ENCODE measurements at regions not wholly inside any gene's neighbourhood (a gene's known extent, or its start where the extent isn't known, plus 50 kb on each side); places are given as distances from the start of the nearest gene placed in this dataset.

DNA sequence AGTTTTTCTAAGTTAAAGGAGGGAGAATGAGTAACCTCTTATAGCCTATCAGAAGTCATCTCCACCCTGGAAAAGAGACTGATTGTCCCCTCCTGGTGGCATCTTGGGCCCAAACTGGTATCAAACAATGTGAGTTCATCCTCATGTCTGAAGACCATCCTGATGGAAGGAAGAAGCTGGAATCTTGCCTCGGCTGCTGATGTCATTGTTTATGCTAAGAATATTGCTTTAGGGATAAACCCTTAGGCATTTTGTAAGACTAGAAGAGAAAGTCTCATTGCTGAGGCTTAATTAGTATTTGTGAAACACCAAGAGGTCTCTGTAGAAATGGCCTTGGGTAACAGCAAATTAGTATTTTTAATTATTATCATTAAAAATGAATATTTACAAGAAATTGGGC lies 65.7 kb upstream of the KCNN2 start:
- DNase-seq = no peak

DNA sequence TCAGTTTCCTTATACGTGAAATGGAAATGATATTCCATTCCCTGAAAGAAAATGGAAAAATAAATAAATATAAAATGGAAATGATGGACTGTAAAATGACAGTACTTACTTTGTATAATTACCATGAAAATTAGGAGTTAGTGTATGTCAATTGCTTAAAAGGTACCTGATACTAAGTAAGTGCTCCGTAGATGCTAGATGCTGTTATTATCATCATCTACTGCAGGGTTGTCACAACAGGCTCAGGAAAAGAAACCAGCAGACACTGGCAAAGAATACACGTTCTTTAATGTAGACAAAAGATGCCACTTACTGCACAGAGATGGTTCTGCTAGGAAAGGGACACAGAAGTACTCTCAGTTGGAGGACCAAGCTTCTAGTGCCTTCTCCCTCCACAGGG lies 64.0 kb upstream of the KCNN2 start:
- DNase-seq = no peak

DNA sequence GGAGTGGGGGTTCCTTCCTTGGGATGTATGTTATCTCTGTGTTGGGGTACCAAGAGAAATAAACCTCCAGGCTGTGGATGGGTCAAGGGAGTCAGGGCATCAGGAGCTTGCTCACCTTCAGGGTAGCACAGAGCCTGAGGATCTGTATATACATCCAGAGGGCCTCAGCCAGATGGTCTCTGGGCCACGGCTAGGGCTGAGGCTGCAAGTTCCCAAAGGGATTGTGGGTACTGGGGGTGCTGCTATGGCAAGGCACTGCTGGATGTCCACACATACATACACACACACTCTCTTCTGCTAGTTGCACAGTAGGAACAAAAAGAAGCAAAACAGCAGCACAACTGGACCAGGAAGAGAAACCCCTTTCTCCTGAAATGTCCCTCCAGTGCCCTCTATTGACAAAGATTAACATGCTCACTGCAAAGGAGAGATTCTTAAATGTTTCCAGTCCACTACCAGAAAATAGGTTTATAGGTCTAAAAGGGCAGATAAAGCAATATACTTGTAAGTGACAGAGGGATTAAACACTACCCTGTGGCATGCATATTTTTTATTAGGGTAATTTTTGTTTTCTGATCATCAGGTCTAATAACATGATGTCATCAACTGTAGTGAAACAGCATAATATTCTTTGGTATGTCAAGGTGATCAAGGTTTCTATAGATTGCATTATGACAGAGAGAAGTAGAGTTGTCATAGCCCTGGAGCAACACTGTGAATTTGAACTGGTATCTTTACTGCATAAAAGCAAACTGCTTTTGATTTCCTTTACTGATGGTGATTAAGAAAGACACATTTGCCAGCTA lies 56.3 kb upstream of the KCNN2 start:
- DNase-seq = no peak

DNA sequence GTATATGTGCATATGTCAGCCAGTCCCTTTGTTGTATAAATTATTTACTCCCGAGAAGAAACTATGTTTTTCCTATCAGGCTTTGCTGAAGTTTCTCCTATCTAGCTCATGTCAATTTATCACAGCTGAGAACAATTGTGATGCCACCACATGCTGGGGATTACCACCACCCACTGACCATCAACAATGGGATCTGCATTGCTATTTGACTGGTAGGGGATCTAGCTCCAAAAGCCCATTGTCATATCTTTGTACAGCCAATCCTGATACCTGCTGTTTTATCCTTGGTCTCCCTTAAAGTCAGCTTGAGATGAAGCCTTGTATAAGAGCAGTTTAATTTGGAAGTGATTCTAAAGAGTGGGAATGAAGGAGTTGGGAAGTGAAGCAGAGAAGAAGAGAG lies 53.9 kb upstream of the KCNN2 start:
- DNase-seq = no peak

DNA sequence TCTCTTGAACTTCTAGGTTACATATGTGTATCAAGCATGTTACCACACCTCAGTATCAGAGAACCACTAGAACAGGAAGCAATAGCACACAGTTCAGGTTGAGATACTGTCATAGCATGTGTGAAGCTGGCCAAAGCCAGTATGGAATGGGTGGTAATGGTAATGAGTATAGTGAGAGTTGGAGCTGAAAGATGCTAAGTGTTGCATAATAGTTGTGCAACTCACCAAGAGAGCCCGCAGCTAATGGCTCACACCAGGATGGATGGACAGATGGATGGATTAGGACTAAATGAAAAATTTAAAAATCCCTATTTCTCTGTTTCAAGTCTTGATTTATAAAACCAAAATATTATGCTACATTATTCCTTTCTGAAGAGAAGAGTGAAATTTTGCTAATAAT lies 53.4 kb upstream of the KCNN2 start:
- DNase-seq = no peak

DNA sequence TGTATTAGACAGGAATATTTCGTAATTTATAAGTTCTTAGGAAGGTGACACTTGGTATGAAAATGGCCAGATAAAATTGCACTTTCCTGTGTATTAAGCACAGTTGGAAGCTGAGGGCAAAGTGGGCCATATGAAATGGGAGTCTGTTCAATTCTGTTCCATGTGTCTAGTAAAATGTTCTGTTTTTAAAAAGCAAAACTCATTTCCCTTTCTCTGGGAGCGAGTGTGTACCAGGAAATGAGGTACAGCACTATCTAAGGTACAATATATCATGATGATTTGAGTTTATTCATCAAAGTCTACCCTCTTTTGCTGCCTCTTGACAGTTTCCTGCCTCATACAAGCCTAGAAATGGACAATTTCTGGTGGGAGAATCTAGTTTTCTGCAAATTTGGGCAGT lies 51.2 kb upstream of the KCNN2 start:
- DNase-seq = no peak

DNA sequence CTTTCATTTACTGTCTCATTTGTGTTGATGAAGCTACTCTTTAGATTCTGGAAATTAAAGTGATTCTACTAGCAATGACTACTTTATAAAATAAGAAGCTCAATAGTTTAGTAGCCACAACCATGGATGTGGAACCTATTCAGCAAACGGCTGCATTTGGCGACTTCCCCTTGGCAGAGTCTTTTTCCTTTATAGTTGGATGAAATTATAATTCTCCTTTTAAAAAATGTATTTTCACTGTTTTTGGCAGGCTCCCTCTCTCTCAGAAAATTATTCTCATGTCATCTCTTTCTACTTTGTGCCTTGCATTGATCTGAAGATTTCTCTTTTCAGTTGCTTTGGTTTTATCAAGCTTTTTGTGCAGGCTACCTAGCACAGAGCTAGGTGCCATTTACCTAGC lies 50.6 kb upstream of the KCNN2 start:
- DNase-seq = no peak

DNA sequence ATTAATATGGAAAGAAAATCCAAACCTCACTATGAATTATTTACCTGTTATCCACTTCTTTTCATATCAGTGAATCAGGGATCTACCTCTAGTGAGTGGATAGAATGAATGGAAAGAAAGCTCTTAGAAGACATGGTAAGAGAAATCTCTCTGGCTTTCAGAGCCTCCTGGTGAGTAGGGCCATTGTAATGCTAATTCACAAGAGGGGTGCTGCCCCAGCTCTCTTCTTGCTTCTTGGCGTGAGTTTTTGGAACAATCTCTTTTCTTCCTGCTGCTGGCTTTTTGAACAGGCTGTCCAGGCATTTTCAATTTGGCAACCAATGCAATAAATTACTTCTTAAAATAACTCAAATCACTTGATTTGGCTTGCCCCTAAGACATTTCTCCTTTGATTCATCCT lies 49.9 kb upstream of the KCNN2 start:
- DNase-seq = no peak
